H1 (cell line): ENCODE measurements at regions not wholly inside any gene's neighbourhood (a gene's known extent, or its start where the extent isn't known, plus 50 kb on each side); places are given as distances from the start of the nearest gene placed in this dataset.

Source experiments
- CTCF ChIA-PET: fragments of 300-600 bp; sonication (Branson Sonifier 250); formaldehyde crosslinking; loops from one replicate; lab custom pipeline; 2021; ENCODE audit not compliant: partially characterized antibody; lab: Charles Lee
- POLR2A ChIA-PET: fragments of 300-600 bp; sonication (Branson Sonifier 250); formaldehyde crosslinking; loops from one replicate; lab custom pipeline; 2021; ENCODE audit warnings: inconsistent platforms; ENCODE audit not compliant: partially characterized antibody; lab: Charles Lee
- DNase-seq, 2 experiments: peaks; one replicate each; pipeline versions ENCODE4 v3.0.0 to v3.0.0-alpha.2; 2010 to 2022; ENCODE audit warnings: low spot score in 2 of 2, low read depth in 1 of 2, mixed read lengths in 1 of 2
- FAIRE-seq: peaks from 2 replicates; lab custom pipeline; 2011; peaks lifted over from hg19 to GRCh38; lab: Jason Lieb, UNC
- H2AFZ ChIP-seq: 2 replicates; pipeline ENCODE4 v1.8.1; 2012; ENCODE audit warnings: low read length, inconsistent platforms
- H2AK5ac ChIP-seq: 2 replicates; pipeline ENCODE4 v1.6.1; 2013; ENCODE audit warnings: low read depth, low read length
- H2BK120ac ChIP-seq: replicated peaks from 2 replicates; pipeline ENCODE3; 2013; ENCODE audit warnings: low read depth, low read length, inconsistent platforms
- H2BK12ac ChIP-seq: 2 replicates; pipeline ENCODE4 v1.6.1; 2013; ENCODE audit warnings: low read depth, low read length
- H2BK15ac ChIP-seq: 2 replicates; pipeline ENCODE4 v1.6.1; 2013; ENCODE audit warnings: low read length
- H2BK20ac ChIP-seq: 2 replicates; pipeline ENCODE4 v1.6.1; 2013; ENCODE audit warnings: low read length
- H2BK5ac ChIP-seq: 2 replicates; pipeline ENCODE4 v1.6.1; 2013; ENCODE audit warnings: low read depth, low read length
- H3K14ac ChIP-seq: 2 replicates; pipeline ENCODE4 v1.6.1; 2013; ENCODE audit warnings: inconsistent platforms; ENCODE audit not compliant: insufficient read length
- H3K18ac ChIP-seq: 2 replicates; pipeline ENCODE4 v1.6.1; 2013; ENCODE audit warnings: low read length; ENCODE audit errors: extremely low read depth
- H3K23ac ChIP-seq: 2 replicates; pipeline ENCODE4 v1.6.1; 2013; ENCODE audit warnings: inconsistent platforms; ENCODE audit not compliant: insufficient read length
- H3K23me2 ChIP-seq: 2 replicates; pipeline ENCODE4 v1.6.1; 2013; ENCODE audit warnings: low read depth, low read length
- H3K27ac ChIP-seq: 2 replicates; pipeline ENCODE4 v1.6.1; 2011; ENCODE audit warnings: low read depth, low read length, inconsistent platforms
- H3K27me3 ChIP-seq, 4 experiments: replicated peaks in 1 of 4; 1 replicate in 1 of 4; 2 replicates in 3 of 4; pipeline versions ENCODE4 v1.6.1 to v1.8.1; 2011 to 2013; ENCODE audit warnings: low read length in 3 of 4, mild to moderate bottlenecking in 3 of 4, inconsistent platforms in 2 of 4, mixed read lengths in 2 of 4, moderate library complexity in 1 of 4; ENCODE audit not compliant: control insufficient read depth in 3 of 4, insufficient read depth in 3 of 4; ENCODE audit errors: extremely low read depth in 1 of 4
- H3K36me3 ChIP-seq, 4 experiments: 2 replicates each; pipeline versions ENCODE4 v1.6.1 to v1.8.1; 2011 to 2013; ENCODE audit warnings: mild to moderate bottlenecking in 4 of 4, low read length in 3 of 4, moderate library complexity in 2 of 4, control low read depth in 1 of 4, inconsistent platforms in 1 of 4; ENCODE audit not compliant: insufficient read depth in 4 of 4, control insufficient read depth in 2 of 4
- H3K4ac ChIP-seq: replicated peaks from 2 replicates; pipeline ENCODE3; 2013; ENCODE audit warnings: low read length, low read depth, mixed read lengths, inconsistent platforms; ENCODE audit not compliant: insufficient read length
- H3K4me1 ChIP-seq, 4 experiments: replicated peaks in 1 of 4; 1 replicate in 1 of 4; 2 replicates in 3 of 4; pipeline versions ENCODE4 v1.6.1 to v1.8.1; 2011 to 2013; ENCODE audit warnings: low read length in 3 of 4, inconsistent platforms in 2 of 4, mixed read lengths in 1 of 4; ENCODE audit not compliant: insufficient read depth in 4 of 4, control insufficient read depth in 3 of 4
- H3K4me2 ChIP-seq, 2 experiments: 2 replicates each; pipeline versions ENCODE4 v1.6.1 to v1.8.1; 2011 to 2013; ENCODE audit warnings: low read depth in 2 of 2, low read length in 2 of 2, control low read depth in 1 of 2, inconsistent platforms in 1 of 2, mild to moderate bottlenecking in 1 of 2; ENCODE audit not compliant: insufficient read depth in 1 of 2
- H3K4me3 ChIP-seq, 4 experiments: fragments of 200-600, 300-600 bp in 1 of 4; sonication (generic), shearing (Covaris generic), sonication (Bioruptor Twin) in 1 of 4; 2 replicates each; pipeline versions ENCODE4 v1.5.1 to v1.8.1; 2011 to 2016; ENCODE audit warnings: low read length in 4 of 4, low read depth in 3 of 4, control low read depth in 2 of 4, inconsistent platforms in 2 of 4, mild to moderate bottlenecking in 2 of 4, mixed read lengths in 1 of 4, moderate library complexity in 1 of 4; ENCODE audit not compliant: insufficient read depth in 2 of 4; ENCODE audit errors: extremely low read depth in 1 of 4
- H3K56ac ChIP-seq: replicated peaks from 2 replicates; pipeline ENCODE3; 2013; ENCODE audit warnings: low read depth, mild to moderate bottlenecking, mixed read lengths, low read length, inconsistent platforms; ENCODE audit not compliant: insufficient read length
- H3K79me1 ChIP-seq: 2 replicates; pipeline ENCODE4 v1.6.1; 2013; ENCODE audit warnings: low read depth, low read length, control low read depth
- H3K79me2 ChIP-seq, 2 experiments: 2 replicates each; pipeline versions ENCODE4 v1.6.1 to v1.8.1; 2012 to 2013; ENCODE audit warnings: low read length in 2 of 2, mild to moderate bottlenecking in 2 of 2, inconsistent platforms in 1 of 2; ENCODE audit not compliant: insufficient read depth in 2 of 2, control insufficient read depth in 1 of 2
- H3K9ac ChIP-seq, 4 experiments: replicated peaks in 1 of 4; 1 replicate in 1 of 4; 2 replicates in 3 of 4; pipeline versions ENCODE4 v1.6.1 to v1.8.1; 2011 to 2013; ENCODE audit warnings: low read depth in 3 of 4, low read length in 3 of 4, control low read depth in 2 of 4, mild to moderate bottlenecking in 2 of 4, moderate library complexity in 2 of 4, inconsistent platforms in 1 of 4; ENCODE audit errors: extremely low read depth in 1 of 4
- H3K9me3 ChIP-seq, 2 experiments: 2 replicates each; pipeline versions ENCODE4 v1.6.1 to v1.8.1; 2012 to 2013; ENCODE audit warnings: mild to moderate bottlenecking in 2 of 2, moderate library complexity in 2 of 2, control low read depth in 1 of 2, inconsistent platforms in 1 of 2, low read depth in 1 of 2, low read length in 1 of 2, mixed read lengths in 1 of 2; ENCODE audit not compliant: insufficient read depth in 2 of 2
- H4K20me1 ChIP-seq, 2 experiments: replicated peaks in 1 of 2; 2 replicates each; pipeline versions ENCODE3 to v1.8.1; 2011 to 2013; ENCODE audit warnings: inconsistent platforms in 2 of 2, low read length in 2 of 2, mild to moderate bottlenecking in 1 of 2; ENCODE audit not compliant: insufficient read depth in 2 of 2, control insufficient read depth in 1 of 2
- H4K5ac ChIP-seq: 2 replicates; pipeline ENCODE4 v1.6.1; 2013; ENCODE audit warnings: low read length, low read depth, mixed read lengths, inconsistent platforms; ENCODE audit not compliant: insufficient read length
- H4K8ac ChIP-seq: 2 replicates; pipeline ENCODE4 v1.8.0; 2013; ENCODE audit warnings: mild to moderate bottlenecking, moderate library complexity, low read length, inconsistent platforms; ENCODE audit not compliant: insufficient read depth; ENCODE audit errors: extremely low read depth
- H4K91ac ChIP-seq: replicated peaks from 2 replicates; pipeline ENCODE3; 2013; ENCODE audit warnings: low read length, mixed read lengths, inconsistent platforms; ENCODE audit not compliant: insufficient read length
- CEBPB ChIP-seq: IDR thresholded peaks from 2 replicates; pipeline ENCODE4 v1.6.1; 2012; ENCODE audit warnings: low read depth, low read length
- EP300 ChIP-seq, 2 experiments: IDR thresholded peaks; 1 replicate in 1 of 2; 2 replicates in 1 of 2; pipeline ENCODE4 v1.6.1; 2011 to 2012; ENCODE audit warnings: low read depth in 2 of 2, low read length in 2 of 2, mild to moderate bottlenecking in 2 of 2, borderline replicate concordance in 1 of 2, inconsistent platforms in 1 of 2, moderate library complexity in 1 of 2
- PHF8 ChIP-seq: fragments of 200-600 bp; sonication (generic); conservative IDR thresholded peaks from 2 replicates; pipeline ENCODE4 v1.7.1; 2012; ENCODE audit warnings: low read depth, mild to moderate bottlenecking, inconsistent platforms, low read length, moderate library complexity
- SAP30 ChIP-seq: fragments of 300-600 bp; sonication (generic); IDR thresholded peaks from 2 replicates; pipeline ENCODE4 v1.7.1; 2012; ENCODE audit warnings: low read length, moderate library complexity, mild to moderate bottlenecking, inconsistent platforms; ENCODE audit not compliant: insufficient read depth, insufficient replicate concordance
- SIX5 ChIP-seq: IDR thresholded peaks from 2 replicates; pipeline ENCODE4 v1.6.1; 2011; ENCODE audit warnings: mild to moderate bottlenecking, low read depth, low read length
- SP2 ChIP-seq: IDR thresholded peaks from 2 replicates; pipeline ENCODE4 v1.6.1; 2012; ENCODE audit warnings: mild to moderate bottlenecking, low read length, inconsistent platforms
- SP4 ChIP-seq: IDR thresholded peaks from 2 replicates; pipeline ENCODE4 v1.6.1; 2012; ENCODE audit warnings: low read length, inconsistent platforms
- WGBS, 2 experiments: shearing (Covaris generic) in 1 of 2; methylation state at CpG; one replicate each; pipeline versions ENCODE4 v1.1.6 to v1.1.7; 2013 to 2015; ENCODE audit warnings: low lambda C conversion rate in 2 of 2, mixed read lengths in 2 of 2, inconsistent platforms in 1 of 2, low coverage in 1 of 2, missing lambda C conversion rate in 1 of 2; ENCODE audit not compliant: insufficient replicate concordance in 2 of 2, insufficient coverage in 1 of 2, insufficient read length in 1 of 2; ENCODE audit errors: extremely low coverage in 1 of 2, missing lambda C conversion rate in 1 of 2; 5-methylcytosine and 5-hydroxymethylcytosine counted together
- TF ChIP-seq, protein P1 (sequence below): IDR thresholded peaks from 2 replicates; pipeline ENCODE4 v1.6.1; 2011; ENCODE audit warnings: low read length, improper control_type of control experiment
- TF ChIP-seq, protein P2 (sequence below): IDR thresholded peaks from 2 replicates; pipeline ENCODE4 v1.6.1; 2012; ENCODE audit warnings: inconsistent platforms
- TF ChIP-seq, protein P3 (sequence below): IDR thresholded peaks from 2 replicates; pipeline ENCODE4 v1.6.1; 2011; ENCODE audit warnings: low read depth, mild to moderate bottlenecking, low read length; ENCODE audit not compliant: insufficient read depth

DNA sequence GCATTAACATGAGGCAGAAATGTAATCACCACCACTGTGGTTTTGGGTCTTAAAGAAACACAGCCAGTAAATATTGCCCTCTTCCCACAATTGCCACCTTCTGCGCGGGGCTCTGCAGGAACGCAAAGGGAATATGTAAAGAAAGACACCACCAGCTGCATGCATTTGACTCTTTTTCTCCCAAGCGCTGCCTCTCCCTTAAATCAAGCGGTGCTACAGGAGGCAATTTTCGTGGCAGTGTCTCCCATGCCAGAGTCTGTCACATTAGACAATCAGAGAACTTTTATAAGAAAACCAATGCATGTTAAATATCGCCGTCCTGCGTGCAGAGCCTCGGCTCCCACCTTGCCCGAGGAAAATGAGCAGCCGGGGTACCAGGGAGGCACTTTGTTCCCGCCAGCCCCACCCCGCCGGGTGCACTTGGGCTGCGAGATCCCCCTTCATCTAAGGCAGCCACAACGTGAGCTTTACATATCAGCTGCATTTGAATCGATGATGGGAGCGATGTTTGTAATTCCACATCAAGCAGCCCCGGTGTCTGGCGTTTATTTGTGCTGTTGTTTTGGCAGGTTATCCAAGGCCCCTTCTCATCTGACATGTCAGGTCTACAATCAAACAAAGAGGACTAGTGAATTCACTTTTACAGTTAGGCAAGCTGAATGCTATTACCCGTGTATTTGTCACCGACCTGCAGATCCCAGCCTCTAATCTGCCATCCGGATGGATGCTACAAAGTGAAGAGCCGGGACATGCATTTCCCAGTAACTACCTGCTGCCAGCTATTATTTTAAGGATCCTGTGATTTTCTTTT, 72.3 kb upstream of the MGMT start:
- no peak overlapping the region for H3K4me2 ChIP-seq
- no peaks in the 10 kb centered on the region for H3K79me2 ChIP-seq
- H4K5ac ChIP-seq = no peak overlapping the region
- no peaks in the 10 kb centered on the region for H3K36me3 ChIP-seq
- H2BK12ac ChIP-seq = no peak overlapping the region
- no peak overlapping the region for H3K9ac ChIP-seq
- no peak overlapping the region for H2BK15ac ChIP-seq
- H2BK120ac ChIP-seq = no peak overlapping the region
- H3K18ac ChIP-seq = no peak overlapping the region
- no peaks in the 10 kb centered on the region; a peak in 1 of 7 replicates for H3K4me1 ChIP-seq
- no peak overlapping the region for H4K91ac ChIP-seq
- no peaks in the 10 kb centered on the region for H3K23me2 ChIP-seq
- H3K56ac ChIP-seq = no peak overlapping the region
- DNase-seq (no peak), FAIRE-seq (no peak)
- 76% methylated on average over 25 of the region's 25 CpGs; no CpG with 5 or more reads in 1 of the 2 experiments for WGBS, 2 experiments
- POLR2A ChIA-PET = no interaction called here
- H2BK5ac ChIP-seq = no peak overlapping the region
- no peak overlapping the region for H2BK20ac ChIP-seq
- H4K8ac ChIP-seq = no peak overlapping the region
- H3K23ac ChIP-seq = no peak overlapping the region
- H2AFZ ChIP-seq = 0 out of 2 replicates have a peak overlapping the region, but pooled peaks have one; percentile 2
- H3K14ac ChIP-seq = no peak overlapping the region
- H3K9me3 ChIP-seq = no peaks in the 10 kb centered on the region
- H4K20me1 ChIP-seq = no peaks in the 10 kb centered on the region
- no peak overlapping the region for H2AK5ac ChIP-seq
- H3K4ac ChIP-seq = no peak overlapping the region
- CTCF ChIA-PET = interaction anchor here (1.5 kb wide), 1 partner anchor 63 kb away, joined by 4 read pairs; no protein-coding TSS in a partner anchor
- no peaks in the 10 kb centered on the region for H3K79me1 ChIP-seq
- no peaks in the 10 kb centered on the region for H3K27me3 ChIP-seq
- no peak overlapping the region for H3K4me3 ChIP-seq
- no peak overlapping the region for H3K27ac ChIP-seq
- TF ChIP-seq, protein P1, sequence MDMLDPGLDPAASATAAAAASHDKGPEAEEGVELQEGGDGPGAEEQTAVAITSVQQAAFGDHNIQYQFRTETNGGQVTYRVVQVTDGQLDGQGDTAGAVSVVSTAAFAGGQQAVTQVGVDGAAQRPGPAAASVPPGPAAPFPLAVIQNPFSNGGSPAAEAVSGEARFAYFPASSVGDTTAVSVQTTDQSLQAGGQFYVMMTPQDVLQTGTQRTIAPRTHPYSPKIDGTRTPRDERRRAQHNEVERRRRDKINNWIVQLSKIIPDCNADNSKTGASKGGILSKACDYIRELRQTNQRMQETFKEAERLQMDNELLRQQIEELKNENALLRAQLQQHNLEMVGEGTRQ = no peak
- TF ChIP-seq SIX5 (no peak), SAP30 (no peak), EP300 (IDR thresholded peaks at IDR 0.05; ENCODE audit: borderline replicate concordance in 1 of 2, low read depth in 2 of 2, low read length in 2 of 2) (no peak), SP4 (no peak), CEBPB (no peak), SP2 (no peak), PHF8 (no peak)
- TF ChIP-seq, protein P2, sequence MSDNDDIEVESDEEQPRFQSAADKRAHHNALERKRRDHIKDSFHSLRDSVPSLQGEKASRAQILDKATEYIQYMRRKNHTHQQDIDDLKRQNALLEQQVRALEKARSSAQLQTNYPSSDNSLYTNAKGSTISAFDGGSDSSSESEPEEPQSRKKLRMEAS = no peak
- TF ChIP-seq, protein P3, sequence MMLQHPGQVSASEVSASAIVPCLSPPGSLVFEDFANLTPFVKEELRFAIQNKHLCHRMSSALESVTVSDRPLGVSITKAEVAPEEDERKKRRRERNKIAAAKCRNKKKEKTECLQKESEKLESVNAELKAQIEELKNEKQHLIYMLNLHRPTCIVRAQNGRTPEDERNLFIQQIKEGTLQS = no peak
